Esophagus muscularis mucosa (tissue), 4 donors: ENCODE measurements at regions not wholly inside any gene's neighbourhood (a gene's known extent, or its start where the extent isn't known, plus 50 kb on each side); places are given as distances from the start of the nearest gene placed in this dataset.

Experiments used
- DNase-seq: peaks from one replicate; pipeline ENCODE4 v3.0.0-alpha.2; 2017; ENCODE audit errors: extremely low spot score
- H3K27ac ChIP-seq, 4 donors: fragments of 200-600 bp; sonication (generic); replicated peaks in 1 of 4; 1 replicate in 3 of 4; 2 replicates in 1 of 4; pipeline ENCODE4 v1.5.1; 2016 to 2019; ENCODE audit warnings: mild to moderate bottlenecking in 1 of 4
- H3K27me3 ChIP-seq, 4 donors: fragments of 200-600 bp; sonication (generic); one replicate each; pipeline versions ENCODE4 v1.5.1 to v1.6.0; 2016 to 2019
- H3K36me3 ChIP-seq, 4 donors: fragments of 200-600 bp; sonication (generic); one replicate each; pipeline ENCODE4 v1.5.1; 2016 to 2019
- H3K4me1 ChIP-seq, 4 donors: fragments of 200-600 bp; sonication (generic); one replicate each; pipeline ENCODE4 v1.5.1; 2016 to 2019
- H3K4me3 ChIP-seq, 4 donors: fragments of 200-600 bp; sonication (generic); 1 replicate in 2 of 4; 2 replicates in 2 of 4; pipeline ENCODE4 v1.5.1; 2016 to 2019; ENCODE audit warnings: mild to moderate bottlenecking in 4 of 4, moderate library complexity in 1 of 4
- H3K9me3 ChIP-seq, 4 donors: fragments of 200-600 bp; sonication (generic); 1 replicate in 3 of 4; 2 replicates in 1 of 4; pipeline ENCODE4 v1.5.1; 2016 to 2019
- CTCF ChIP-seq, 3 experiments: fragments of 200-600 bp in 2 of 3; fragments of 450-650 bp in 1 of 3; sonication (generic) in 2 of 3; IDR thresholded peaks; one replicate each; pipeline ENCODE4 v1.5.1; 2017 to 2019; ENCODE audit warnings: antibody characterized with exemption in 3 of 3, mild to moderate bottlenecking in 2 of 3, moderate library complexity in 1 of 3
- EP300 ChIP-seq: sonication (generic); formaldehyde crosslinking; IDR thresholded peaks from one replicate; pipeline ENCODE4 v1.6.1; 2017; ENCODE audit warnings: antibody characterized with exemption
- POLR2A ChIP-seq: fragments of 450-650 bp; IDR thresholded peaks from one replicate; pipeline ENCODE4 v1.6.1; 2017; ENCODE audit warnings: antibody characterized with exemption, moderate library complexity, mild to moderate bottlenecking, low read depth
- POLR2AphosphoS5 ChIP-seq, 2 donors: sonication (generic); formaldehyde crosslinking; IDR thresholded peaks; one replicate each; pipeline ENCODE4 v1.6.1; 2017; ENCODE audit warnings: antibody characterized with exemption in 2 of 2
- WGBS: methylation state at CpG from one replicate; pipeline ENCODE4 v1.1.5; 2018; 5-methylcytosine and 5-hydroxymethylcytosine counted together
- intact Hi-C: fragments of 100-400 bp; cut with DNase I; formaldehyde crosslinking; loops from one replicate; pipeline ENCODE4 v1.15.1; 2023

DNA sequence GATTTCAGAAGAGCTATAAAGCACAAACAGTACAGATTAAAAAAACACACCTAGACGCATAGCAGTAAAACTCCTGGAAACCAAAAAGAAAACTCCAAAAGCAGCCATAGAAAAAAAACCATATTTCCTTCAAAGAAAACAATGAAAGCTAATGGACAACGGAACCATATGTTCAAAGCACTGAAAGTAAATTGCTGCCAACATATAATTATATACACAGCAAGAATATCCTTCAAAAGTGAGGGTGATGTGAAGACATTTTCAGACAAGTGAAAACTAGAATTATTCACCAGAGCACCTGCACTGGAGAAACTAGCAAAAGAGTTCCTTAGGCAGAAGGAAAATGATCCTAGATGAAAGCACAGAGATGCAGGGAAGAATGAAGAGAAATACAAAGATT, 58.2 kb upstream of the PCSK6 start:
- no peaks in the 10 kb centered on the region for H3K4me1 ChIP-seq
- H3K36me3 ChIP-seq, result no peaks in the 10 kb centered on the region
- H3K9me3 ChIP-seq, result no peaks in the 10 kb centered on the region
- TF ChIP-seq POLR2AphosphoS5 (IDR thresholded peaks at IDR 0.05) (no peak), EP300 (no peak), POLR2A (no peak), CTCF (IDR thresholded peaks at IDR 0.05) (no peak)
- DNase-seq, result no peak
- H3K4me3 ChIP-seq, result no peak overlapping the region
- H3K27me3 ChIP-seq, result peaks cover 0 to 20% (median 0%) of the 10 kb centered on the region in 4 donors
- 74% methylated on average over 2 of the region's 2 CpGs for WGBS
- no peak overlapping the region for H3K27ac ChIP-seq
- intact Hi-C loops, result no loop called here

DNA sequence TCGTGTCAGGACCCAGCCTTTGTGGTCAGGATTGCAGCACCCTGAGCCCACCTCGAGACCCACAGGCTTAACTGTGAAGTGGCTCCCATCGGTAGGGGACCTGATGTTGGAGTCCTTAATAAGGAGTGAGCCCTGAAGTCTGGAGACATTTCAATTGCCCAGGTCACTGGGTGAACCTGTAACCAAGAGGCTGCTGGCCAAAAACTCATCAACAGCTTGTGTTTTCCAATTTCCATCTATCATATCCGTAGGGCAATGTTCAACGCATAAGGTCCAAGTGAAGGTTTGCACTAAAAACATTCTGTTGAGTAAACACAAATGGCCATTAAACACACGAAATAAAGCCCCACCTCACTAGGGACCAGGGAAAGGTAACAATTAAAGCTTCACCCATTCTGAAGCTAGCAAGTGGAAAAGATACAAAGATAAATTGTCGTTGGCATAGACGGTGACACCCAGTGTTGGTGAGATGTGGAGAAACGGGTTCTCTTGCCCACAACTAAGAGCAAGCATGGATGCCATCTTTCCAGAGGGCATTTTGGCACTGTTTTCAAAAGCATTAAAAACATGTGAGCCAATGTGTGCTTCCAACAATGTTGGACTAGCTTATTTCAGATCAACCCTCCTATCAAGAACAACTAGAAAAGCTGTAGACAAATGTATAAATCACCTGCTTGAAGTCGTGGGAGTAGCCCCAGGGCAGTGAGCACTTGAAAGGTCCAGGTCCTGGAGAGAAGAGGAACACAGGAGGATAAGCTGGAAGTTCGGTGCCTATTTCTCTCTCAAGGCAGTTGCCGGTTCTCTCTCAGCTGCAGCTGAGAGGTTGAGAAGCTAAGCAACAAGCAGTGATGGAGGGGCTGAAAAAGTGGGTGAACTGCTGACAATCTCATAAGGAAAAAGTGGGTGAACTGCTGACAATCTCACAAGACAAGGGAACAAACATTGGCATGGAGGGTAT, 56.3 kb upstream of the PCSK6 start:
- Histone ChIP-seq H3K4me1 (no peaks in the 10 kb centered on the region), H3K27ac (no peak overlapping the region), H3K36me3 (no peaks in the 10 kb centered on the region), H3K9me3 (no peaks in the 10 kb centered on the region), H3K27me3 (peaks cover 0 to 21% (median 0%) of the 10 kb centered on the region in 4 donors), H3K4me3 (no peak overlapping the region)
- intact Hi-C loops, result no loop called here
- TF ChIP-seq CTCF (IDR thresholded peaks at IDR 0.05) (no peak), POLR2AphosphoS5 (IDR thresholded peaks at IDR 0.05) (no peak), EP300 (no peak), POLR2A (no peak)
- DNase-seq, result no peak
- 72% methylated on average over 12 of the region's 12 CpGs for WGBS

GRCh38 chr15:101544613-101544945, 55.1 kb upstream of the PCSK6 start:
- DNase-seq, result no peak
- Histone ChIP-seq H3K4me1 (no peaks in the 10 kb centered on the region), H3K4me3 (no peak overlapping the region), H3K27ac (no peak overlapping the region), H3K36me3 (no peaks in the 10 kb centered on the region), H3K9me3 (peaks cover 0 to 2% (median 0%) of the 10 kb centered on the region in 4 donors), H3K27me3 (peaks cover 0 to 21% (median 0%) of the 10 kb centered on the region in 4 donors)
- intact Hi-C loops, result no loop called here
- TF ChIP-seq CTCF (IDR thresholded peaks at IDR 0.05) (no peak), EP300 (no peak), POLR2AphosphoS5 (IDR thresholded peaks at IDR 0.05) (no peak), POLR2A (no peak)
- 78% methylated on average over 2 of the region's 2 CpGs for WGBS

GRCh38 chr15:101543926-101544612, 54.6 kb upstream of the PCSK6 start:
- no peaks in the 10 kb centered on the region for H3K4me1 ChIP-seq
- WGBS, result 72% methylated on average over 18 of the region's 22 CpGs
- DNase-seq, result no peak
- TF ChIP-seq CTCF (IDR thresholded peaks at IDR 0.05) (no peak), POLR2AphosphoS5 (IDR thresholded peaks at IDR 0.05) (no peak), EP300 (no peak), POLR2A (no peak)
- no peak overlapping the region for H3K27ac ChIP-seq
- intact Hi-C loops, result no loop called here
- peaks cover 0 to 7% (median 0%) of the 10 kb centered on the region in 4 donors for H3K9me3 ChIP-seq
- no peaks in the 10 kb centered on the region for H3K36me3 ChIP-seq
- H3K27me3 ChIP-seq, result peaks cover 0 to 21% (median 0%) of the 10 kb centered on the region in 4 donors
- no peak overlapping the region for H3K4me3 ChIP-seq
